HAP-1 (cell line): ENCODE measurements at regions not wholly inside any gene's neighbourhood (a gene's known extent, or its start where the extent isn't known, plus 50 kb on each side); places are given as distances from the start of the nearest gene placed in this dataset.
"Not testable (repeated sequence)": the region's sequence is repeated elsewhere in the genome, so short reads cannot be mapped to it uniquely, and the experiment has no call there.

ENCODE experiments used
- DNase-seq, 2 experiments: peaks; one replicate each; pipeline ENCODE4 v3.0.0-alpha.2; 2016 to 2020; ENCODE audit warnings: low spot score in 2 of 2
- H3K27me3 ChIP-seq: fragments of 250-450 bp; sonication (Bioruptor Pico); 2 replicates; pipeline ENCODE4 v1.5.1; 2020; ENCODE audit warnings: low read depth, mild to moderate bottlenecking, moderate library complexity
- H3K36me3 ChIP-seq: fragments of 250-450 bp; sonication (Bioruptor Pico); replicated peaks from 2 replicates; pipeline ENCODE4 v1.5.1; 2020; ENCODE audit warnings: mild to moderate bottlenecking
- H3K4me1 ChIP-seq: fragments of 250-450 bp; sonication (Bioruptor Pico); 2 replicates; pipeline ENCODE4 v1.5.1; 2020; ENCODE audit warnings: mild to moderate bottlenecking
- H3K4me3 ChIP-seq: fragments of 250-450 bp; sonication (Bioruptor Pico); 2 replicates; pipeline ENCODE4 v1.5.1; 2020; ENCODE audit warnings: mild to moderate bottlenecking, moderate library complexity
- H3K9me3 ChIP-seq: fragments of 250-450 bp; sonication (Bioruptor Pico); 2 replicates; pipeline ENCODE4 v1.5.1; 2020; ENCODE audit warnings: mild to moderate bottlenecking, moderate library complexity
- in situ Hi-C: fragments of 300-500 bp; cut with MboI; formaldehyde crosslinking; loops from 3 replicates; pipeline ENCODE4 v1.14.3; 2020; ENCODE audit warnings: low sequenced_read_pairs, inconsistent platforms, mixed read lengths

- no peaks in the 10 kb centered on the region for H3K36me3 ChIP-seq
- in situ Hi-C loops: no loop called here
- H3K27me3 ChIP-seq: no peaks in the 10 kb centered on the region
- no peak for DNase-seq
- no peaks in the 10 kb centered on the region for H3K4me1 ChIP-seq
- H3K9me3 ChIP-seq: no peaks in the 10 kb centered on the region
- no peak overlapping the region for H3K4me3 ChIP-seq
Measured at GRCh38 chr20:29790510-29790909, 1467.0 kb upstream of the DEFB115 start.

GRCh38 chr20:29831508-29831907, 1426.0 kb upstream of the DEFB115 start:
- H3K36me3 ChIP-seq, H3K9me3 ChIP-seq, DNase-seq, H3K27me3 ChIP-seq, H3K4me3 ChIP-seq, in situ Hi-C loops, H3K4me1 ChIP-seq: not testable (repeated sequence)

GRCh38 chr20:29868014-29868413, 1389.5 kb upstream of the DEFB115 start:
- in situ Hi-C loops, DNase-seq, H3K4me3 ChIP-seq, H3K9me3 ChIP-seq, H3K36me3 ChIP-seq, H3K4me1 ChIP-seq, H3K27me3 ChIP-seq: not testable (repeated sequence)

- H3K27me3 ChIP-seq, H3K36me3 ChIP-seq, H3K9me3 ChIP-seq, H3K4me3 ChIP-seq, in situ Hi-C loops, H3K4me1 ChIP-seq, DNase-seq: not testable (repeated sequence)
Measured at GRCh38 chr20:29868688-29869087, 1388.8 kb upstream of the DEFB115 start.

- DNase-seq, H3K9me3 ChIP-seq, H3K4me1 ChIP-seq, H3K36me3 ChIP-seq, in situ Hi-C loops, H3K4me3 ChIP-seq, H3K27me3 ChIP-seq: not testable (repeated sequence)
Measured at GRCh38 chr20:29871816-29872215, 1385.6 kb upstream of the DEFB115 start.

GRCh38 chr20:29873946-29874345, 1383.5 kb upstream of the DEFB115 start:
- peak in 1 of 2 experiments; percentile 63 for DNase-seq
- H3K4me3 ChIP-seq: no peak overlapping the region
- H3K27me3 ChIP-seq: no peaks in the 10 kb centered on the region
- no peaks in the 10 kb centered on the region for H3K9me3 ChIP-seq
- in situ Hi-C loops: no loop called here
- no peaks in the 10 kb centered on the region for H3K36me3 ChIP-seq
- no peaks in the 10 kb centered on the region for H3K4me1 ChIP-seq

- Histone ChIP-seq H3K9me3 (no peaks in the 10 kb centered on the region), H3K4me3 (no peak overlapping the region), H3K4me1 (no peaks in the 10 kb centered on the region), H3K36me3 (no peaks in the 10 kb centered on the region), H3K27me3 (no peaks in the 10 kb centered on the region)
- no peak for DNase-seq
- in situ Hi-C loops: no loop called here
Measured at GRCh38 chr20:29874476-29875202, 1382.8 kb upstream of the DEFB115 start.

- DNase-seq, H3K4me3 ChIP-seq, in situ Hi-C loops, H3K9me3 ChIP-seq, H3K4me1 ChIP-seq, H3K27me3 ChIP-seq, H3K36me3 ChIP-seq: not testable (repeated sequence)
Measured at GRCh38 chr20:29875321-29876083, 1382.0 kb upstream of the DEFB115 start.

GRCh38 chr20:29876084-29876910, 1381.2 kb upstream of the DEFB115 start:
- H3K27me3 ChIP-seq, in situ Hi-C loops, DNase-seq, H3K36me3 ChIP-seq, H3K9me3 ChIP-seq, H3K4me3 ChIP-seq, H3K4me1 ChIP-seq: not testable (repeated sequence)

- Histone ChIP-seq H3K4me1 (no peaks in the 10 kb centered on the region), H3K36me3 (no peaks in the 10 kb centered on the region), H3K9me3 (no peaks in the 10 kb centered on the region), H3K27me3 (no peaks in the 10 kb centered on the region), H3K4me3 (no peak overlapping the region)
- in situ Hi-C loops: no loop called here
- DNase-seq: no peak
Measured at GRCh38 chr20:29876911-29877285, 1380.6 kb upstream of the DEFB115 start.

- H3K4me3 ChIP-seq, H3K9me3 ChIP-seq, H3K4me1 ChIP-seq, in situ Hi-C loops, H3K36me3 ChIP-seq, DNase-seq, H3K27me3 ChIP-seq: not testable (repeated sequence)
Measured at GRCh38 chr20:29877411-29878280, 1379.8 kb upstream of the DEFB115 start.

- no peak for DNase-seq
Measured at GRCh38 chr20:29878281-29878741, 1379.2 kb upstream of the DEFB115 start.

GRCh38 chr20:29878777-29879442, 1378.6 kb upstream of the DEFB115 start:
- H3K36me3 ChIP-seq: no peaks in the 10 kb centered on the region
- no peaks in the 10 kb centered on the region for H3K9me3 ChIP-seq
- DNase-seq: no peak
- no peak overlapping the region for H3K4me3 ChIP-seq
- in situ Hi-C loops: no loop called here
- H3K4me1 ChIP-seq: peaks cover 4% of the 10 kb centered on the region
- H3K27me3 ChIP-seq: no peaks in the 10 kb centered on the region

More at GRCh38 chr20:29878281-29878741, 1379.2 kb upstream of the DEFB115 start:
- H3K36me3 ChIP-seq: no peaks in the 10 kb centered on the region
- H3K4me1 ChIP-seq: peaks cover under 1% of the 10 kb centered on the region; the same call in 1 of the 2 replicates
- no peaks in the 10 kb centered on the region for H3K27me3 ChIP-seq
- H3K9me3 ChIP-seq: no peaks in the 10 kb centered on the region
- H3K4me3 ChIP-seq: no peak overlapping the region
- in situ Hi-C loops: no loop called here
